SKM-1 treated with dmso at 0.1 percent for 144 hours (cell line): ENCODE measurements at regions not wholly inside any gene's neighbourhood (a gene's known extent, or its start where the extent isn't known, plus 50 kb on each side); places are given as distances from the start of the nearest gene placed in this dataset.

Source experiments
- DNase-seq: peaks from one replicate; lab custom pipeline; 2025; ENCODE audit not compliant: unreplicated experiment; lab: John Stamatoyannopoulos, UW

GRCh38 chr18:47758000-47758399 is 172.5 kb downstream of the SMAD2 start:
- DNase-seq, result peak; percentile 19

DNA sequence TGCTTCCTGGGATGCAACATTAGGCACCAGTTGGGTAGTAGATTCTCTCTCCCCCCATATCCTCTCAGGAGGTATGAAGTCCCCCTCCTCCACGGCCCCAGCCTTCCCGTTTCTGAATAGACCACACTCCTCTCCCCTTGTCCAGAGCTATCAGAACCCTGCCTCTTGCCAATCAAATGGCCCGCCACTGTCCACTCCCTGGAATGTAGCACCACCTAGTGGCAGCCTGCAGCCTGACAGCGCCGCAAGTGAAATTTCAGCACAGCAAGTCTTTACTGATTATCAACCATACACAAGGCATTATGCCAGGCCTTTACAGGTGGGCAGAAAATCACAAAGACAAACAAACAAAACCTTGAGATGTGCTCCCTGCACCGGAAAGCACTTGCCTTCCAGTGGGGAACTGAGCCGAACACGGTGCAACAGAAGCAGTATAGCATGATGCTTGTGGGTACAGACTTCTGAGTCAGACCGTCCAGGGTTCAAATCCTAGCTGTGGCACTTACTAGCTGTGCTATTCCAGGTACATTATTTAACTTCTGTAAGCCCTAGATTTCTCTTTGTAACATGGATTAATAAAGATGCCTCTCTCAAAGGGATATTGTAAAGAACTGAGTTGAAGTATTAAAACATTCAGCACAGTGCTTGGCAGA is 174.0 kb downstream of the SMAD2 start:
- peak; percentile 42 for DNase-seq

GRCh38 chr18:47755102-47755456 is 175.4 kb downstream of the SMAD2 start:
- no peak for DNase-seq

GRCh38 chr18:47754311-47755101 is 176.0 kb downstream of the SMAD2 start:
- DNase-seq, result peak; percentile 17

DNA sequence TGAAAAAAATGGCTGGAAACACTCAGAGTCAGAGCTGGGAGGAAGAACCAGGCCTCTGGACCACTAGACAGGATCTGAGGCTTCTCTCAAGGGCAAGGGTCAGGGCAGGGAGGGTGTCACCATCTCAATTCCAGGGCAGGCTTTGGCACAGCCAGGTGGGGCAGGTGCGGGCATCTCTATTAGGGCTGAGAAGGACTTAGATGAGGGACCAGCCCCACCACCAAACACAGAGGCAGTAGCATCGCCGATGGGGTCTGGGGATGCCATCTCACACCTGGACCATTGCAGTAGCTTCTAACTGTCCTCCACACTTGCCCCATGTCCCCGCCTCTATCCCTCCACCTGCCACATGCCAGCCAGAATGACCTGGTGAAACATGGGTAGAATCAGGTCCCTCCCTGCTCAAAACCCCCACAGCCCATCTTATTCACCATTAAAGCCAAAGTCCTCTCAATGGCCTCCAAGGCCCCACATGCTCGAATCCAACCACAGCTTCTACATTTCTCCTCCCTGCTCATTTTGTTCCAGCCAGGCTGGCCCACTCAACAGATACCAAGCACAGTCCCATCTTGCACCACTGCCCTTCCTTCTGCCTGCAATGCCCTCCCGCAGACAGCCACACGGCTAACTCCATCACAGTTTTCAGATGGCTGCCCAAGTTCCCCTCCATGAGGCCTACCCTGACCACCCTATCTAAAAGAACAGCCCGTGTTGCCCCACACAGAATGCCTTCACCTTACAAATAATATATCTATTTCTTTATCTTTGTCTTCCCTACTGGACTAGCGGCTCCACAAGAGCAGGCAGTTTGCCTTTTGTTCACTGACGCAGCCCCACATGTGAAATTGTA is 177.4 kb downstream of the SMAD2 start:
- DNase-seq, result no peak

DNA sequence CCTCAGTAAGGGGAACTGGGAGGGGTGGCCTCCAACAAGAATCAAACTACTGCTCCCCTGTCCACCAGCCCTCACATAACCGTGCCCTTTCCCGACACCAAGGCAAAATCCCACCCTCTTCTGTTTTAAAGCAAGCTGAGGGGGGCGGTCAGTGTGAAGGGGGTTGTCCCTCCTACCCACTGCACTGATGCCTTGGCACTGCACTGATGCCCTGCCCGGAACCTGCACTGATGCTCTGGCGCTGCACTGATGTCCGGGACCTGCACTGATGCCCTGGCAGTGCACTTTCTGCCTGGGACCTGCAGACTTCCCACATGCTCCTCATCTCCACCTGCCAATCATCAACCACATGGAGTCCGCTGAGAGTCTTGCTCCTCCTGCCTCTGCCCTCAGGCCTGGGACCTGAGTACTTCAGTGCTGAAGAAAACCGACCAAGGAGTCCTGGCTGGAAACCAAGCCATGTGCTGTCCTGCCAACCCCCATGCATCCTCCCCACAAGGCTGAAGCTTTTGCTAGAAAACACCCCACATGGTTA is 179.5 kb downstream of the SMAD2 start:
- no peak for DNase-seq

DNA sequence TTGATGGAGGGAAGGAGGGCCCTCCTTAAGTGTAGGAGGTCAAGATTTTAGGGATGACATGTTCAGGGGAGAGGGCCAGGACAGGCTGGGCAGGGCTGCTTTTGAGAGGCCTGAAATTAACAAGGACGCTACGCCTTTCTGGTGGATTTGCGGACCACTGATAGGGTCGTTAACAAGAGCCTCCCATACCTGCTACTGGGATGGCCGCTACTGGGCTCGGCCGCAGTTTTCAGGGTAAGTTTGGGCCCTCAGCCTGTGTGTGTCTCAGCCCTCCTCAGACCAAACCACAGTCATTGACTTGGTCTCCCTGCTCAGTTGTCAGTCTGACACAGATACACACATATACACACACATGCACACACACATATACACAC is 180.9 kb downstream of the SMAD2 start:
- DNase-seq, result no peak

- peak; percentile 81 for DNase-seq
Measured at GRCh38 chr18:47748847-47749599, 181.4 kb downstream of the SMAD2 start.

DNA sequence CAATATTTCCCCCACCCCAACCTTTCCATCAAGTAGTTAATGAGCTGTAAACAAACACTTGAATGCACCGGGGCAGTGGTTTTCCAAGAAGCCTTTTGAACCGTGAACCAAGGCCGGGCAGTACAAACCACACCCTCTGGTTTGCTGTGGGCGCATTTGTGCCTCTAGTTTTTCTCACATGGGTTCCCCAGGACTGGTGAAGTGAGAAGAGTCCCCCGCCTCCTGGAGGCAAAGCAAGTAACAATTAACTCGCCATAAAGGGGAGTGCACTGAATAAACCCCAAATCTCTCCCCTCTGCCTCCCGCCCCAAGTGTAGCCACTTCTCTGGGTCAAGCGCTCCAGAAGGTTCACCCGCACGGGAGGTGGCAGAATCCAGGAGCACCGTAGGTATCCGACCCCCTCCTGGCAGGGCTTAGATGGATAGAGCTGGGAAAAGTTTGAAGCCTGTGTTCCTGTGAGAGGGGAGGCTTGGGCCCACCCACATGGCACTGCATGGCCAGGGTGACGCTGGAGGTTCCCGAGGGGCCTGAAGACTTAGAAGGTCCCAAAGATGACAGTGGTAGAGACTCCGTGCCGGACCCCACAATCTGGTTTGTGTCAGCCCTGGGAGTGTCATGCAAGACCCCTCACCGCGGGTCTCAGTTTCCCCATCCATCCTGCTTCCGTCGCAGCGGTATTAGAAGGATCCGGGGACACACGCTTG is 182.2 kb downstream of the SMAD2 start:
- no peak for DNase-seq

- DNase-seq, result no peak
Measured at GRCh38 chr18:47747260-47747795, 183.1 kb downstream of the SMAD2 start.

DNA sequence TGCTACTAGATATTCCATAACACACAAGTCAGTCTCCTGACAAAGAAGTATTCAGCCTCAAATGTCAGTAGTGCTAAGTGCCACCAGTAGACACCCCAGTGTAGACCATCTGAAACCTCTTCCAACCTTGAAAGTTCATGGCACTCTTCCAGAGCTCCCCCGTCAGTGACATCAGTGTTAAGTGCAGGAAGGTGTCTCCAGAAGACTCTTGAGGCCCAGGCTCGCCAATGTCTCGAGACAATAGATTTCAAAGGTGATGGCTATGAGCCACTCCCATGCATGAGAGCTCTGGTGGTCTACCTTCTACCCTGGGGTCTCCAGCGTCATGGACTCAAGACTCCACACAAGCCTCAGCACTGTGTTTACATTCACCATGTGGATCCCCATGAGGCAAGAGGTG is 183.8 kb downstream of the SMAD2 start:
- no peak for DNase-seq

- no peak for DNase-seq
Measured at GRCh38 chr18:47745227-47745626, 185.2 kb downstream of the SMAD2 start.

DNA sequence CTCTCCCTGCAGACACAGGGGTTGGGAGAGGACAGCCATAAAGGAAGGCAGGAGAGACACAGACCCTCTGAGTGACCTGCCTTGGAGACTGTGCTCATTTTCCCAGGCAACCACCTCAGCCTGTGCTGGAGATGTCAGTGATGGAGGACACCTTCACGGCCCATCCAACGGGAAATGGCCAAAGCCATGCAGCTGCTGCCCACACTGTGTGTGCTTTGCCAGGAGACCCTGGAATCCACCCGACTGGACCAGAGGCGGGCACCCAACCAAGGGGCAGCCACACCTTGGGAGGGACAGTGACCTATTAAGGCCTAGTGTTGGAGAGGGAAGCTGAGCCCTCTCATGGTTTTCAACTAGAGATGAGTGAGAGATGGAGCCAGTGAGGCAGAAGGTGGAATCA is 192.5 kb downstream of the SMAD2 start:
- DNase-seq, result no peak

- DNase-seq, result no peak
Measured at GRCh38 chr18:47737198-47737830, 193.1 kb downstream of the SMAD2 start.

DNA sequence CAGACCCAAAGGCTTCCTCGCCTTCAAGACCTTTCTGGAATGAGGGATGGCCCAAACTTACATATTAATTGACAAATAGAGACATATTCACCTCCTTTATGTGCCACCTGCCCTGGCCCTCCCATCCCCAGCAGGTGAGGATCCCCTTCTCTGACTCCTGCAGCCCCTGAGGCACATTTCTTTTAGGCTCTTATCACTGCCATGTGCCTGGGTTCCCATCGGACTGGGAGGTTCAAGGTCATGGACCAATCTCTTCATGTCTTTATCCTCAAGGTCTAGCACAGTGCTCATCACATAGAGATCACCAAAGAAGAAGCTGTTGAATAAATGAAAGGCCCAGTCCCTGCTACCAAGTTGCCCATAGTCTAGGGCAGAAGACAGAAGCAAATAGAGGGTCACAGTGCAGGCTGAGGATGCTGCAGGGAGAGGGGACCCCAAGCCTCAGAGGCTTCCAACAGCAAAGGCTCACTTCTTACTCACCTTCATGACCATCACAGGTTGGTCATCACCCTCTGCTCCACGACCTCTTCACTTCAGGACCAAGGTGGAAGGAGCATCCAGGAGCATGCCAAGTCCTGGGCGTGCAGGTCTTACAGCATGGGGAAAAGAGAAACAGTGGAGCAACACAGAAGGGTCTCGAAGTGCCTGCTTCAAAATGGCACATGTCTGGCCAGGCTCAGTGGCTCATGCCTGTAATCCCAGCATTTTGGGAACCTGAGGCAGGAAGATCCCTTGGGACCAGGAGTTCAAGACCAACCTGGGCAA is 193.9 kb downstream of the SMAD2 start:
- no peak for DNase-seq

DNA sequence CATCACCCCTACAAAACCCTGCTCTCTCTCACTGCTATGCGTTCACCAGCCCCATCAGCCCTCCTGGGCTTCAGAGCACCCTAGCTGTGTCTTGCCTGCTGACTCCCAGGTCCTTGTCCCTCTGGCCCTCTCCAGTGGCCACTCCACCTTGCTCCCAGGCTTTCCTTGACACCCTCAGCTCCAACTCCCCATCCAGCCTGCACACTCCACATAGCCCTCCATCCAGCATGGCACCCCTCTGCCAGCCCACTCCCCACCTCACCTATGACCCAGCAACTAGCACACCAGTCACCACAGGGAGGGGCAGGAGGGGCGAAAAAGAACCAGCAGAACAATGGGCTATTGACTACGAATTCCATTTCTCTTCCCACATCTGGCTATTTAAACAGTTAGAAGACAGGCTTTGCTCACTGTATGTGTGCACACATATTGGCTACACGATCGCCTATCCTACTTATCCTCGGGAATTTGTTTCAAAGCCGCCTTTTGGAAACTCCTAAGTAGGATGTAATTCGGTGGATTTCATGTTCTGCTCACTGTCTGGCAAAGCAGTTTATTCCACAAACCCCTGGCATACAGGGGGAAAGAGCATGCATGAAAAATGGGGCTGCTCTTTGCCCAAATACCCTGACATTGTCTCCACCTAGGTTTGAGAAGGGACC is 195.3 kb downstream of the SMAD2 start:
- no peak for DNase-seq

GRCh38 chr18:47731276-47731675 is 199.2 kb downstream of the SMAD2 start:
- no peak for DNase-seq

DNA sequence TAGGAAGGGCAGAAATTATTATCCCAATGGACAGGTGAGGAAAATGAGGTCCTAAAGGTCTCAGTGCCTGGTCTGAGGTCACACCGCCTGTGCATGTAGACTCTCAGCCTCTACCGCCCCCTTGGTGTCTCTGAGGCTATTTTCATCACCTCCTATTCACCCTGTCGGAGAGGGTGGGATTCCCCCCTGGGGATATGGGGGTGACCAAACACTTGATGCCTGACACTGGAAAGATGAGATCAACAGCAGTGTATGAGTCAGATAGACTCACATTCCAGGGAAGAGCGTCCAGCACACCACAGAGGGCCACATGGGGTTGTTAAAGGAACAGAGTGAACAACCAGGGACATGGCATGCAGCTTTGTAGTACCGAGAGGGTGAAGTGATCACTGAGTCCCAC is 199.7 kb downstream of the SMAD2 start:
- DNase-seq, result no peak
